Sigmoid colon (tissue), 6 donors: ENCODE measurements at regions not wholly inside any gene's neighbourhood (a gene's known extent, or its start where the extent isn't known, plus 50 kb on each side); places are given as distances from the start of the nearest gene placed in this dataset.

Experiments used
- DNase-seq: peaks from one replicate; pipeline ENCODE4 v3.0.0-alpha.2; 2019
- H3K27ac ChIP-seq, 4 donors: fragments of 200-600 bp; sonication (generic); one replicate each; pipeline ENCODE4 v1.5.1; 2016 to 2019; ENCODE audit warnings: mild to moderate bottlenecking in 1 of 4
- H3K27me3 ChIP-seq, 3 donors: fragments of 200-600 bp; sonication (generic); one replicate each; pipeline ENCODE4 v1.5.1; 2019; ENCODE audit warnings: mild to moderate bottlenecking in 1 of 3
- H3K36me3 ChIP-seq, 4 donors: fragments of 200-600 bp; sonication (generic); one replicate each; pipeline ENCODE4 v1.5.1; 2016 to 2019
- H3K4me1 ChIP-seq, 4 donors: fragments of 200-600 bp; sonication (generic); one replicate each; pipeline ENCODE4 v1.5.1; 2017 to 2019
- H3K4me3 ChIP-seq, 4 donors: fragments of 200-600 bp; sonication (generic); one replicate each; pipeline ENCODE4 v1.5.1; 2017 to 2019; ENCODE audit warnings: mild to moderate bottlenecking in 2 of 4, moderate library complexity in 1 of 4
- H3K9me3 ChIP-seq, 4 donors: fragments of 200-600 bp in 3 of 4; sonication (generic) in 3 of 4; one replicate each; pipeline versions ENCODE4 v1.5.1 to v1.6.1; 2013 to 2019
- CTCF ChIP-seq, 4 experiments: fragments of 450-650 bp in 3 of 4; fragments of 200-600 bp in 1 of 4; IDR thresholded peaks; one replicate each; pipeline ENCODE4 v1.5.1; 2016 to 2019; ENCODE audit warnings: antibody characterized with exemption in 4 of 4, mild to moderate bottlenecking in 3 of 4, moderate library complexity in 2 of 4
- EP300 ChIP-seq, 4 donors: sonication (generic); formaldehyde crosslinking; IDR thresholded peaks; one replicate each; pipeline ENCODE4 v1.6.1; 2017; ENCODE audit warnings: antibody characterized with exemption in 4 of 4
- POLR2A ChIP-seq, 2 donors: fragments of 450-650 bp; IDR thresholded peaks; one replicate each; pipeline ENCODE4 v1.6.1; 2016; ENCODE audit warnings: antibody characterized with exemption in 2 of 2, mild to moderate bottlenecking in 2 of 2, moderate library complexity in 2 of 2
- POLR2AphosphoS5 ChIP-seq, 4 donors: sonication (generic); formaldehyde crosslinking; IDR thresholded peaks; one replicate each; pipeline ENCODE4 v1.6.1; 2017; ENCODE audit warnings: antibody characterized with exemption in 4 of 4
- WGBS, 2 donors: extraction: QIAGEN DNeasy Blood & Tissue Kit; methylation state at CpG; one replicate each; pipeline ENCODE4 v1.1.7; 2013; 5-methylcytosine and 5-hydroxymethylcytosine counted together
- intact Hi-C: fragments of 100-400 bp; cut with DNase I; formaldehyde crosslinking; loops from one replicate; pipeline ENCODE4 v1.15.1; 2023
- donor health status: healthy with polysubstance abuse.
- donor health status: healthy.

GRCh38 chr15:62469874-62470688 lies 305.0 kb upstream of the C2CD4B start:
- DNase-seq = peak; percentile 87
- no peak overlapping the region for H3K4me3 ChIP-seq
- no peaks in the 10 kb centered on the region for H3K36me3 ChIP-seq
- intact Hi-C loops = loop anchor here (5.0 kb wide), 1 partner anchor 33 kb away; no protein-coding TSS in a partner anchor
- H3K4me1 ChIP-seq = peaks cover 0 to 51% (median 49%) of the 10 kb centered on the region in 4 donors
- H3K27ac ChIP-seq = peak overlapping the region; percentile 48 to 77 (median 71)
- H3K27me3 ChIP-seq = no peaks in the 10 kb centered on the region
- H3K9me3 ChIP-seq = no peaks in the 10 kb centered on the region
- TF ChIP-seq EP300 (IDR thresholded peaks at IDR 0.05) (no peak), CTCF (IDR thresholded peaks at IDR 0.05) (no peak), POLR2AphosphoS5 (IDR thresholded peaks at IDR 0.05) (peak in 1 of 4 donors; percentile 14), POLR2A (IDR thresholded peaks at IDR 0.05) (no peak)
- WGBS, 2 donors = 74 to 77% methylated on average over 11 of the region's 11 CpGs

- 67 to 74% methylated on average over 6 of the region's 6 CpGs for WGBS, 2 donors
- no peaks in the 10 kb centered on the region for H3K36me3 ChIP-seq
- DNase-seq = peak; percentile 59
- intact Hi-C loops = loop anchor here (5.0 kb wide), 1 partner anchor 35 kb away; no protein-coding TSS in a partner anchor
- H3K4me3 ChIP-seq = no peak overlapping the region
- TF ChIP-seq CTCF (IDR thresholded peaks at IDR 0.05) = no peak
- TF ChIP-seq POLR2A (IDR thresholded peaks at IDR 0.05) = no peak
- TF ChIP-seq EP300 (IDR thresholded peaks at IDR 0.05) = no peak
- TF ChIP-seq POLR2AphosphoS5 (IDR thresholded peaks at IDR 0.05) = no peak
- peaks cover 0 to 77% (median 66%) of the 10 kb centered on the region in 4 donors for H3K4me1 ChIP-seq
- no peaks in the 10 kb centered on the region for H3K27me3 ChIP-seq
- H3K9me3 ChIP-seq = no peaks in the 10 kb centered on the region
- peak overlapping the region in 3 of 4 donors; percentile 38 to 80 (median 46) for H3K27ac ChIP-seq
Observed at GRCh38 chr15:62472616-62473299, 307.7 kb upstream of the C2CD4B start.

GRCh38 chr15:62474021-62474770 lies 309.1 kb upstream of the C2CD4B start:
- H3K9me3 ChIP-seq = no peaks in the 10 kb centered on the region
- peak; percentile 38 for DNase-seq
- no peak overlapping the region for H3K4me3 ChIP-seq
- H3K27me3 ChIP-seq = no peaks in the 10 kb centered on the region
- H3K27ac ChIP-seq = peak overlapping the region in 3 of 4 donors; percentile 66 to 80 (median 74)
- 80 to 81% methylated on average over 9 of the region's 9 CpGs for WGBS, 2 donors
- H3K4me1 ChIP-seq = peaks cover 0 to 74% (median 64%) of the 10 kb centered on the region in 4 donors
- intact Hi-C loops = loop anchor here (2.0 to 5.0 kb wide), 2 partner anchors 37 to 81 kb away; no protein-coding TSS in a partner anchor
- H3K36me3 ChIP-seq = no peaks in the 10 kb centered on the region
- TF ChIP-seq POLR2AphosphoS5 (IDR thresholded peaks at IDR 0.05) (no peak), EP300 (IDR thresholded peaks at IDR 0.05) (no peak)

- Histone ChIP-seq H3K9me3 (no peaks in the 10 kb centered on the region), H3K27ac (peak overlapping the region in 3 of 4 donors; percentile 66 to 80 (median 74)), H3K4me1 (peaks cover 0 to 68% (median 59%) of the 10 kb centered on the region in 4 donors), H3K4me3 (no peak overlapping the region), H3K27me3 (no peaks in the 10 kb centered on the region), H3K36me3 (no peaks in the 10 kb centered on the region)
- intact Hi-C loops = loop anchor here (2.0 to 5.0 kb wide), 2 partner anchors 37 to 82 kb away; no protein-coding TSS in a partner anchor
- TF ChIP-seq POLR2A (IDR thresholded peaks at IDR 0.05) = no peak
- no peak for TF ChIP-seq CTCF (IDR thresholded peaks at IDR 0.05)
- TF ChIP-seq POLR2AphosphoS5 (IDR thresholded peaks at IDR 0.05) = peak in 2 of 4 donors; percentile 30 to 33
- WGBS, 2 donors = 67 to 77% methylated on average over 5 of the region's 5 CpGs
- peak; percentile 47 for DNase-seq
Observed at GRCh38 chr15:62474771-62475124, 309.7 kb upstream of the C2CD4B start.
